T-helper 9 cell (primary cell): ENCODE measurements at regions not wholly inside any gene's neighbourhood (a gene's known extent, or its start where the extent isn't known, plus 50 kb on each side); places are given as distances from the start of the nearest gene placed in this dataset.

Experiments used
- DNase-seq: peaks from one replicate; pipeline ENCODE4 v3.0.0-alpha.2; 2020

- no peak for DNase-seq
Observed at GRCh38 chr4:14752341-14753046, 249.8 kb upstream of the CPEB2 start.

GRCh38 chr4:14767142-14767541, 235.1 kb upstream of the CPEB2 start:
- no peak for DNase-seq

GRCh38 chr4:14768449-14768848, 233.8 kb upstream of the CPEB2 start:
- DNase-seq: no peak

- DNase-seq: no peak
Observed at GRCh38 chr4:14769993-14770392, 232.3 kb upstream of the CPEB2 start.

- DNase-seq: no peak
Observed at GRCh38 chr4:14771094-14771493, 231.2 kb upstream of the CPEB2 start.

- DNase-seq: no peak
Observed at GRCh38 chr4:14771504-14772175, 230.6 kb upstream of the CPEB2 start.

- DNase-seq: no peak
Observed at GRCh38 chr4:14772388-14772787, 229.9 kb upstream of the CPEB2 start.

- no peak for DNase-seq
Observed at GRCh38 chr4:14783011-14783877, 219.0 kb upstream of the CPEB2 start.

GRCh38 chr4:14787221-14787620, 215.1 kb upstream of the CPEB2 start:
- no peak for DNase-seq

GRCh38 chr4:14787894-14788293, 214.4 kb upstream of the CPEB2 start:
- DNase-seq: no peak

GRCh38 chr4:14790494-14790893, 211.8 kb upstream of the CPEB2 start:
- DNase-seq: no peak

GRCh38 chr4:14792702-14793227, 209.5 kb upstream of the CPEB2 start:
- no peak for DNase-seq

- no peak for DNase-seq
Observed at GRCh38 chr4:14800977-14801376, 201.3 kb upstream of the CPEB2 start.

GRCh38 chr4:14802596-14802995, 199.7 kb upstream of the CPEB2 start:
- DNase-seq: no peak

- DNase-seq: no peak
Observed at GRCh38 chr4:14807856-14808255, 194.4 kb upstream of the CPEB2 start.

- DNase-seq: no peak
Observed at GRCh38 chr4:14809203-14809602, 193.1 kb upstream of the CPEB2 start.

GRCh38 chr4:14810121-14810520, 192.2 kb upstream of the CPEB2 start:
- no peak for DNase-seq

GRCh38 chr4:14810568-14810967, 191.7 kb upstream of the CPEB2 start:
- DNase-seq: no peak

- no peak for DNase-seq
Observed at GRCh38 chr4:14812101-14812500, 190.2 kb upstream of the CPEB2 start.

- DNase-seq: no peak
Observed at GRCh38 chr4:14816623-14817261, 185.5 kb upstream of the CPEB2 start.

GRCh38 chr4:14824189-14824588, 178.1 kb upstream of the CPEB2 start:
- no peak for DNase-seq

- no peak for DNase-seq
Observed at GRCh38 chr4:14827111-14827510, 175.2 kb upstream of the CPEB2 start.

- DNase-seq: no peak
Observed at GRCh38 chr4:14829795-14830194, 172.5 kb upstream of the CPEB2 start.
